Mammary epithelial cell (primary cell): ENCODE measurements at regions not wholly inside any gene's neighbourhood (a gene's known extent, or its start where the extent isn't known, plus 50 kb on each side); places are given as distances from the start of the nearest gene placed in this dataset.

Experiments used
- CTCF ChIP-seq, 2 donors: IDR thresholded peaks in 1 of 2; conservative IDR thresholded peaks in 1 of 2; 2 replicates each; pipeline ENCODE4 v1.5.1; 2011 to 2012; ENCODE audit warnings: inconsistent platforms in 2 of 2, low read length in 2 of 2, mild to moderate bottlenecking in 2 of 2, control low read depth in 1 of 2, low read depth in 1 of 2; ENCODE audit not compliant: insufficient read depth in 1 of 2; ENCODE audit errors: extremely low read depth in 1 of 2
- EZH2 ChIP-seq: IDR thresholded peaks from 2 replicates; pipeline ENCODE4 v1.6.1; 2012; ENCODE audit warnings: low read length, inconsistent platforms, borderline replicate concordance

- TF ChIP-seq CTCF (conservative IDR thresholded peaks at IDR 0.05 in 1 of 2, IDR thresholded peaks at IDR 0.05 in 1 of 2; ENCODE audit: extremely low read depth in 1 of 2, insufficient read depth in 1 of 2, low read depth in 1 of 2, low read length in 2 of 2): no peak
- TF ChIP-seq EZH2: no peak
Measured at GRCh38 chr20:54337144-54337543, 129.3 kb downstream of the PFDN4 start.
